SU-DHL-6 (cell line): ENCODE measurements at regions not wholly inside any gene's neighbourhood (a gene's known extent, or its start where the extent isn't known, plus 50 kb on each side); places are given as distances from the start of the nearest gene placed in this dataset.

ENCODE experiments used
- EZH2phosphoT487 ChIP-seq: fragments of 200-600 bp; sonication (generic), shearing (Covaris generic); conservative IDR thresholded peaks from 2 replicates; pipeline ENCODE4 v1.6.1; 2018; ENCODE audit warnings: mild to moderate bottlenecking, antibody characterized with exemption, low read length, moderate library complexity, mixed read lengths
- TF ChIP-seq, protein P1 (sequence below): fragments of 200-600 bp; sonication (generic); IDR thresholded peaks from one replicate; pipeline ENCODE4 v1.5.1; 2017; ENCODE audit warnings: antibody characterized with exemption, mild to moderate bottlenecking, low read length, moderate library complexity; ENCODE audit not compliant: insufficient read depth, poor library complexity, severe bottlenecking

DNA sequence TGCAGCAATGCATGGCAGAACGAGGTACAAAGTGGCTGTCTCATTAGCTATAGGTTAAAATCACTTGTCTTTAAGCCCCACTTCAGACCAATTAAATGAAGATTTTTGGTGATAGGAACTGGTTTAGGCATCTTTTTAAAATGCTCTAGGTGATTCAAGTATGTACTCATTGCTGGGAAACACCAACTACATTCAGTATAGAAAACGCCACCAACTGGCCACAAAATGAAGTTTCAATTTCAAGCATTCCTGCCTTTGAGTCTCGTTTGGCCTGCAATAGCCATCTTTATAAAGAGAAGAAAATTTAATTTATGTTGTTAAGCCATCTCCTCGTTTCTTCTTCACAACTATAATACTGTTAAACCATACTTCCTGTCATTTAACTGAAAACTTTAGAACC is 587.9 kb downstream of the GBE1 start:
- TF ChIP-seq, protein P1, sequence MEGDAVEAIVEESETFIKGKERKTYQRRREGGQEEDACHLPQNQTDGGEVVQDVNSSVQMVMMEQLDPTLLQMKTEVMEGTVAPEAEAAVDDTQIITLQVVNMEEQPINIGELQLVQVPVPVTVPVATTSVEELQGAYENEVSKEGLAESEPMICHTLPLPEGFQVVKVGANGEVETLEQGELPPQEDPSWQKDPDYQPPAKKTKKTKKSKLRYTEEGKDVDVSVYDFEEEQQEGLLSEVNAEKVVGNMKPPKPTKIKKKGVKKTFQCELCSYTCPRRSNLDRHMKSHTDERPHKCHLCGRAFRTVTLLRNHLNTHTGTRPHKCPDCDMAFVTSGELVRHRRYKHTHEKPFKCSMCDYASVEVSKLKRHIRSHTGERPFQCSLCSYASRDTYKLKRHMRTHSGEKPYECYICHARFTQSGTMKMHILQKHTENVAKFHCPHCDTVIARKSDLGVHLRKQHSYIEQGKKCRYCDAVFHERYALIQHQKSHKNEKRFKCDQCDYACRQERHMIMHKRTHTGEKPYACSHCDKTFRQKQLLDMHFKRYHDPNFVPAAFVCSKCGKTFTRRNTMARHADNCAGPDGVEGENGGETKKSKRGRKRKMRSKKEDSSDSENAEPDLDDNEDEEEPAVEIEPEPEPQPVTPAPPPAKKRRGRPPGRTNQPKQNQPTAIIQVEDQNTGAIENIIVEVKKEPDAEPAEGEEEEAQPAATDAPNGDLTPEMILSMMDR: no peak
- no peak for TF ChIP-seq EZH2phosphoT487
